GM19467 (cell line): ENCODE measurements at regions not wholly inside any gene's neighbourhood (a gene's known extent, or its start where the extent isn't known, plus 50 kb on each side); places are given as distances from the start of the nearest gene placed in this dataset.
"Not testable (repeated sequence)": the region's sequence is repeated elsewhere in the genome, so short reads cannot be mapped to it uniquely, and the experiment has no call there.

Source experiments
- ATAC-seq: cut with Tn5 transposase; IDR thresholded peaks from one replicate; pipeline ENCODE4 v1.9.1; 2021; ENCODE audit warnings: mild to moderate bottlenecking, moderate library complexity; ENCODE audit not compliant: unreplicated experiment

DNA sequence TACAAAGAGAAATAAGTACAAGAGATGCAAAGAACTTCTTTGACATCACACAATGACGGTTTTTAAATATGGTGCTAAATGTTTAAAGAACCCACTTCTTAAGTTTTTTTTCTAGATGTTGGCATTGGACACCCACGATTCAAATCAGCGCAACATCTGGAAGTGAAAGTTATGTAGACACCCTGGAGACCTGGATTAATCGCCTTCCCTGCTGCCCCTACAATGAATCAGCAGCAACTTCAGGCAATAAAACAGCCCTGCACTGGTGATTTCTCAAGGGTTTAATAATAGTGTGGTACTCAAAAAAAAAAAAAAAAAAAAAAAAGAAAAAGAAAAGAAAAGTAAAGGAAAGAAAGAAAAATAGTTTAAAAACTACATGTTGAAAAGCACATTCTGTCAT, 248.3 kb downstream of the NUF2 start:
- ATAC-seq = no peak

DNA sequence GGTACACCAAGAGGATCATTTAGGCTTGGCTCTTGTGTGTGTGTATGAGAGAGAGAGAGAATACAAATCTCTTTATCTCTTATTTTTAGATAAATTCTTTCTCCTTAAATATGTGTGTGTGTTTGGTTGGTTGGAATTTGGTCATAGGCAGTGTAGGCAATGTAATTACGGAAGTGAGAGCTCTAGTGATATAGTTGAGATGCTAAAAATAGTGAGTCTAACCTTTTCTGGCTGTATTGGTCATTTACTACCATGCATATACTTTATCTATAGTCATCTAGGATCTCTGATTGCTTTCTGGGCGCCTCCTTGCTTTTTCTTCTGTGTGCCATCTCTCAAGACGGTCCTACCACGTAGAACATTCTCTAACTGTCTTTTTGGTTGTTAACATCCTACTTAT, 250.2 kb downstream of the NUF2 start:
- no peak for ATAC-seq

DNA sequence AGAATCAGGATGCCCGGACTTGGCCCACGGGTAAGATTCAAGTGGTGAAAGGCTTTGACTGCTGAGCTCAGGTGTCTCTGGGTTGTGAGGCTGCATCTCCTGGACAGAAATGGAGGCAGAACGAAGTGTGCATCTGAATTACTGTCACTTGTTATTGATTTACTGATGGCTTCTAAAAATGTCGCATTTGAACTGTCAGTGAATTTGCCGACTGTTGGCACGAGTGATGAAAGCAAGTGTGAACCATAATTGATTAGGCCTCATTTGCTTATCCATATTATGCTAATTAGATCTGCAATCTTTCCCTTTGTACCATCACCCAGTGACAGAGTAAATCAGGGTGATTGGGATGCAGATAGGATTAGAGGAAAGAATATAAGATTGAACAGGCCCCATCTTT, 252.4 kb downstream of the NUF2 start:
- ATAC-seq = no peak

DNA sequence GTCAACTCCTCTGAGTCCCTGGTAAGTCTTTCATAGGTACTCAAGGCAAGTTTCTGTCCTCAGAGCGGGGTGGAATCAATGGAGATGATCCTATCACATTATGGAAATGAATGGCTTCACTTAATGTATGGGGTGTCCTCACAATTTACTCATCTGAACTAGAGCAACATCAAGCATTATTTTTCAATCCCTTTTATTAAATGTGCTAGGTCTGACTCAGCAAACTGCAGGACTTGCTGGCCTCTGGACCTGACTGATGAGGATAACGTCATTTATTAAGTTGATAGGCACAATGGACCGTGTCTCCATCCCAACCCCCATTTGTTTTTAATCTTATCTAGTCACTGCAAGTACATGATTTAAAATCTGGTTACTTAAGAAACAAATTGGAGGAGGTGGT, 259.2 kb downstream of the NUF2 start:
- ATAC-seq = no peak

DNA sequence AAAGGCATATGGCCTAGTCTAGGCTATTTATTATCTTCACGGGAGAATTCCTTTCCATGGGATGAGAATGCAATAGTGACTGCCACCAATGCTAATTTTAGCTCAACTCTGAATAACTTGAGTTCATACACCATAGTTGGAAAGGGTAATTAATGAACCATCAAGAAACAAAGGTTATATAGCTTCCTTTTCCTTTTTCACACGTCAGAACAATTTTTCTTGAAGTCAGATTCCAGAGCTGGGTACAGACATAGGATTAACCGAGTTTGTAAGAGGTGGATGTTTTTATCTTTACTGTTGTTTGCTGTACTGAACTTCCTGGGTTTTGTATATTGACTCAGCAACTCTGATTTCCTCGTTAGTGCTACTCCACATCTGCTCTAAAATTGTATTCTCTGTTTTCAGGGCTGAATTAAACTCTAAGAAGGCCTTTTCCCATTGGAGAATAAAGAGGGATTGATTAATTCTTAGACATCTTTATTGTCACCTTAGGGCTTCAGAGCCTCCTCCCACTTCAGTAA, 262.0 kb downstream of the NUF2 start:
- ATAC-seq = no peak

DNA sequence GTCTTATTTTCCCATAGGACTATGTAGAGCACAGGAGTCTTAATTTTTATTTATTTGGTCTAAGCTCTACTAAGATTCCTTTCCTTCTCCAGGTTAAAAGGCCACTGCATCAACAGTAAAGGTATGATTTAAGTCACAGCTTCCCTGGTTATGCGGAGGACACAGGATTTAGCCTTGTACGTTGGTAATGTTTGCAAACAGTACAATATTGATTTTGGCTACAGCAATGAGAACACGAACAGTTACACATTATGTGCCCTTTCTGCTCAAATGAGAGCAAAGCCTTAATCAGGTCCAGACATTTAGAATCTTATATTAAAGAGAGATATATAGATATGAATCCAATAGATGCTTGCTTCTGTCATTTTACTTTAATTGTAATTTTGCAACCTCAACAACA, 264.0 kb downstream of the NUF2 start:
- no peak for ATAC-seq

DNA sequence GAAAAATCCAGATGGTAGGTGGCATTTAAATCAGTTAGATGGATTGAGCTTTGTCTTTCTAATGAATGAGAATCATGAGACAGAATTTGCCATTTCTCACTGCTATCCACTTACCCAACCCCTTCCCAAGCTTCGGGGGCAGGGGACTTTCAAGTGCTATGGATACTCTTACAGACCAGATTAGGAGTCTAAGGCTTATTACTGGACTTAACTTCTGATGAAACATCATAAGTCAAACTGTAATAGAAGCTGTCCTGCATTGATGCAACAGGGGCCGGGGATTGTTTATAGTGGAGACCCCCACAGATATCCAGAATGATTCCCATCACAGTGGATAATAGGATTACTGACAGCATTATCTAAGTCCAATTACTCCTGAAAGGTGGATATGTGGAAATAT, 267.0 kb downstream of the NUF2 start:
- no peak for ATAC-seq

DNA sequence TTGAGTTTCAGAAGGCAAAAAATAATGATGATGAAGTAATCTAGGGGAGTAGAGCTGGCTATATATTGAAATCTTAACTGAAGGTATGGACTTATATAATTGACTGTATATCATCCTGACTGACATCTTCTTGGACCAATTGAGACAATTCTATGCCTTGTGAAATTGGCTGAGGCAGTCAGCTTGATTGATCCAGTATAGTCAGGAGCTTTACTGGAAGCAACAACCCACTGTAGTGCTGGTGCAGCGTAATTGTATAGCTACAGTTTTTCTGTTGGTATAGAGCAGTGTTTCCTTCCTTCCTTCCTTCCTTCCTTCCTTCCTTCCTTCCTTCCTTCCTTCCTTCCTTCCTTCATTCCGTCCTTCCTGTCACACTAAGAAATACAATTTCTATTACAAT, 268.0 kb downstream of the NUF2 start:
- ATAC-seq = no peak

DNA sequence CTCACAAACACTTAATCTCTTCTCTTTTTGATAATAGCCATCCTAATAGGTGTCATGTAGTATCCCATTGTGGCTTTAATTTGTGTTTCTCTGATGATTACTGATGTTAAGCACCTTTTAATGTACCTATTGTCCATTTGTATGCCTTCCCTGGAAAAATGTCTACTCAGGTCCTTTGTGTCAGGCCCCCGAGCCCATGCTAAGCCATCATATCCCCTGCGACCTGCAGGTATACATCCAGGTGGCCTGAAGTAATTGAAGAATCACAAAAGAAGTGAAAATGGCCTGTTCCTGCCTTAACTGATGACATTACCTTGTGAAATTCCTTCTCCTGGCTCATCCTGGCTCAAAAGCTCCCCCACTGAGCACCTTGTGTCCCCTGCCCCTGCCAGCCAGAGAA, 269.4 kb downstream of the NUF2 start:
- ATAC-seq = not testable (repeated sequence)

DNA sequence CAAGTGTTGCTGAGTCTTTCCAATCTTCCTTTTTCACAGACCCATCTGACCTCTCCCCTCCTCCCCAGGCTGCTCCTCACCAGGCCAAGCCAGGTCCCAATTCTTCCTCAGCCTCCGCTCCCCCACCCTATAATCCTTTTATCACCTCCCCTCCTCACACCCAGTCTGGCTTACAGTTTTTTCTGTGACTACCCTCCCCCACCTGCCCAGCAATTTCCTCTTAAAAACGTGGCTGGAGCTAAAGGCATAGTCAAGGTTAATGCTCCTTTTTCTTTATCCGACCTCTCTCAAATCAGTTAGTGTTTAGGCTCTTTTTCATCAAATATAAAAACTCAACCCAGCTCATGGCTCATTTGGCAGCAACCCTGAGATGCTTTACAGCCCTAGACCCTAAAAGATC, 270.9 kb downstream of the NUF2 start:
- ATAC-seq = not testable (repeated sequence)

DNA sequence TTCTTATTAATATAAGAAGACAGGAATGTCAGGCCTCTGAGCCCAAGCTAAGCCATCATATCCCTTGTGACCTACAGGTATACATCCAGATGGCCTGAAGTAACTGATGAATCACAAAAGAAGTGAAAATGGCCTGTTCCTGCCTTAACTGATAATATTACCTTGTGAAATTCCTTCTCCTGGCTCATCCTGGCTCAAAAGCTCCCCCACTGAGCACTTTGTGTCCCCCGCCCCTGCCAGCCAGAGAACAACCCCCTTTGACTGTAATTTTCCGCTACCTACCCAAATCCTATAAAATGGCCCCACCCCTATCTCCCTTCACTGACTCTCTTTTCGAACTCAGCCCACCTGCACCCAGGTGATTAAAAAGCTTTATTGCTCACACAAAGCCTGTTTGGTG, 274.4 kb downstream of the NUF2 start:
- not testable (repeated sequence) for ATAC-seq

DNA sequence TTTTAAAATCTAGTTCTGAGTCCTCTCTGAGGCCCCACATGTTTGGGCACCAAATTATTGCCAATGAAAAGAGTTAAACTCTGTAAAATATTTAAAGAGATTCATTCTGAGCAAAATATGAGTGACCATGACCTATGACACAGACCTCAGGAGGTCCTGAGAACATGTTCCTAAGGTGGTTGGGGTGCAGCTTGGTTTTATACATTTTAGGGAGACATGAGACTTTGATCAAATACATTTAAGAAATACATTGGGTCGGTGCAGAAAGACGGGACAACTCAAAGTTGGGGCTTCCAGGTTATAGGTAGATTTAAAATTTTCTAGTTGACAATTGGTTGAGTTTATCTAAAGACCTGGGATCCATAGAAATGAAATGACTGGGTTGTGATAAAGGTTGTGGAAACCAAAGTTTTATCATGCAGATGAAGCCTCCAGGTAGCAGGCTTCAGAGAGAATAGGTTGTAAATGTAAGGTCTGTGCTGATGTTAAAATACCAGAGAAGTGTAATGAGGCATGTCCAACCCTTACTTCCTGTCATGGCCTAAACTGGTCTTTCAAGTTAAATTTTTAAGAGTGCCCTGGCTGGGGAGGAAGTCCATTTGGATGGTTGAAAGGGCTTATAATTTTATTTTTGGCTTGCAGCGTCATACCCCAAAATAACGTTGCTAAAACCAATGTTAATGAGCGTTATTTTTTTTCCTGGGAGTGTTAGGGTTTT, 274.9 kb downstream of the NUF2 start:
- no peak for ATAC-seq

DNA sequence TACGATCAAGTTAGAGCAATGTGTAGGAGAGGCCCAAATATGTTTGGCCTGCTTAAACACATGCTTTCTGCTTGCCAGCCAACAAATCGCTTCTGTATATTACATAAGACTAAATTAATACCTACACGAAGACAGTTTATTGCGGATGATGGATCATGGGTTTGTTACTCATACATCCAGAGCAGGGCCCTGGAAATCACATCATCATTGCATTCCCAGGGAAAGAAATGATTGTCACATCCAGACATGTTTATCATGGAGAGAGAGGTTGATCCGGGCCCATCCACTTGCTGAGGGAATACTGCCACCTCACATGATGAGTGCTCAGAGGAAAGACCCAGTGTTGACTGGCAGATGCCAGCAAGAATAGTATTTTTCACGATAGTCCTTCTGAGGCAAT, 282.6 kb downstream of the NUF2 start:
- no peak for ATAC-seq

DNA sequence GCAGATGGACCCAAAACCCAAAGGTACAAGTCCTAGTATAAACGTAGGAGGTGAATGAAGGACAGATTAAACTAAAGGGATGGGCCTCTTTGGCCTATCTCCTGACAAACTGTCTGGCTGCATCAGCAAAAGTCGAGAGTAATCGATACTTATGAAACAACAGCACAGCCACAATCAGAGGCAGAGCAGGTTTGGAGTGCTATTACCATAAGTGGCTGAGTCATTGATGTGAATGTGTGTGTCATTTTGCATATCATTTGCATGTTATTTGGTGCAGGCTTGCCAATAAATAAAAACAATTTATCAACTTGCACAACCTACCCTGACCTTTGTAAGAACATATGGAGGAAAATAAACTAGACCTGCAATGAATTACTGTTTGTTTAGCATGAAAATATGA, 283.1 kb downstream of the NUF2 start:
- ATAC-seq = no peak

DNA sequence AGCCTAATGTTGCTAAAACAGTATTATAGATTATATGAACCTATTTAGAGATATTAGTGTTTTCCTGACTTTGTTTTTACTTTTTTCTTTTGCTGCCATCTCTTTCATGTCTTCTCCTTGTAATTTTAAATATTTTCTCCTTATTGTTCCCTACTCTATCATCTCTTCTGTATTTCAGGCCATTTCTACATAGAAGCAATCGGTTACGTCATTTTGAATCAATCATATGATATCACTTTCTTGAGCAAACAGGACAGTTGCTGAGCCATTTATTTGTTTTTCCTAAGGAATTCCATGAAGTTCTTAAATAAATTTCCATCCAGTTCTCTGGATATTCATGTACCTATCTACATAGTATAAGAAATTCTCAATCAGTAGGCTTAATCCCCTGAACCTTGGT, 287.2 kb downstream of the NUF2 start:
- ATAC-seq = no peak

DNA sequence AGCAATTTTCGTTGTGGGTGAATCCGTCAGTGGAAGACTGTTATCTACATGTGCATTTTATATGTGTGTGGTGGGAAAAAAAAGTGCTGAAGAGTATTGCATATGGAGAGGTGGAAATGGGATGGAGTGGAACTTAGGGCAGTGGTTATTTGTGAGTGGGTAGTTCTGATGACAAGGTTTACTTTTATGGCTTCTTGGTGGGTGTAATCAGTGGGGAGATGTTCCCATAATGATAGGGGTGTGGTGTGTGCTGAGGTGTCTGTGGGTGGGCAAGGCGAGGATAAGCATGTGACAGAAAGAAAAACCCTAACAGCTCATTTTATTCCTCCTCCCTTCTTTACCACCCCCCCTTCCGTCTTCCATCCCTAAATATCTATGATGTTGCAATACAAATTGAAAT, 288.1 kb downstream of the NUF2 start:
- ATAC-seq = no peak

DNA sequence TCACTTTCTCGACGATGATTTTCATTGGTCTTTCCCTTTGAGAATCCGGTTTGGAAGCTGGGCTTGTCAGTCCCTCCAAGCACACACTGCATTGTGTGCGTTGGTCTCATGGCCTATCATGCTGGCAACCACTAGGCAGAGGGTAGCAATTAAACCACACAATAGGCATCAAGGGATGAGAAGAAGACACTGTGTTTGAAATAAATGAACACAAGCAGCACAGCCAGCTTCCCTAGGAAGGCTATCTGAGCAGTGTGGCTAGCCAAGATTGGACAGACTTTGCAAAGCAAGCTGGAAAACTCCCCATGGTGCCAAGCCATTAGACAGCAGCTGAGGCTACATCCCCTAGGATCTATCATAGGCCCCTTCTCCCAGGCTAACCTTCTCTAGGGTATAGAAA, 288.7 kb downstream of the NUF2 start:
- ATAC-seq = no peak

DNA sequence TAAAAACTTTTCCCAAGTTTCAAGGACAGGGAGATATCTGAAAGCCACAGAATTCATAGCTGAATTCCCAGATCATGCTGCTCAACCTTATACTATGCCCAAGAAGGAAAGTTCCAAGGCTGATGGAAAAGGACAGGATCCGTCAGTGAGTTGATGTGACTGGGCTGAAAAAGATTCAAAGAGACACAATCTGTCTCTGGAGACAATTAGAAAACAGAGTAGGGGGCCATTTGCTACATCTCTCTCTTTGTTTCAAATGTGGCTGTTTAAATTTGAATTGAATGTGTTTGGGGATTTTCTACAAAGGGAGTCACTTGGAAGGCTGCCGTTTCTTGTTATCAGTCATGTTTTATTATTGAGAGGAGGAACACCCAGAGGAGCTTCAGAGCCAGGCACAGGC, 292.6 kb downstream of the NUF2 start:
- no peak for ATAC-seq

DNA sequence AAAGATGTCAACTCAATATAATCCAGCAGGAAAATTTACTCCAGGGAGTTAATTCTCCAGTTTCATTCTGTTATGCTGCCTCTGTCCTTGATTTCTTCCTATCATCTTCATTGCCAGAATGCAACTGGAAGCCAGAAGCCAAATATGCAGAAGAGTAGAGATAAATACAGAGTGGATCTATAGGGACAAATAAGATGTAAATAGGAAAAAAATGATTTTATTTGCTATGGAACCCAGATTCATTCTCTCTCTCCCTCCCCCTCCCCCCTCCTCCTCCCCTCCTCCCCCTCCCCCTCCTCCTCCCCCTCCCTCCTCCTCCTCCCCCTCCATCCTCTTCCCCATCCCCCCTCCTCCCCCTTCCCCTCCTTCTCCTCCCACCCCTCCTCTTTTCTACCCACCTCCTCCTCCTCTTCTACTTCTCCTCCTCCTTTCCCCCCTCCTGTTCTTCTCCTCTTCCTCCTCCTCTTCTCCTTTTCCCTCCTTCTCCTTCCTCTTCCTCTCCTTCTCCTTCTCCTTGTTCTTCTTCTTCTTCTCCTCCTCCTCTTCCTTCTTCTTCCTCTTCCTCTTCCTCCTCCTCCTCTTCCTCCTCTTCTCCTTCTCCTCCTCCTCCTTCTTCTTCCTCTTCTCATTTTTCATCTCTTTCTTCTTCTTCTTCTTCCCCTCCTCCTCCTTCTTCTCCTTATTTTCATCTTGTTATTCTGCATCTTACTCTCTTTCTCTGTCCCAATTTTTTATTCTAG, 306.4 kb downstream of the NUF2 start:
- no peak for ATAC-seq

DNA sequence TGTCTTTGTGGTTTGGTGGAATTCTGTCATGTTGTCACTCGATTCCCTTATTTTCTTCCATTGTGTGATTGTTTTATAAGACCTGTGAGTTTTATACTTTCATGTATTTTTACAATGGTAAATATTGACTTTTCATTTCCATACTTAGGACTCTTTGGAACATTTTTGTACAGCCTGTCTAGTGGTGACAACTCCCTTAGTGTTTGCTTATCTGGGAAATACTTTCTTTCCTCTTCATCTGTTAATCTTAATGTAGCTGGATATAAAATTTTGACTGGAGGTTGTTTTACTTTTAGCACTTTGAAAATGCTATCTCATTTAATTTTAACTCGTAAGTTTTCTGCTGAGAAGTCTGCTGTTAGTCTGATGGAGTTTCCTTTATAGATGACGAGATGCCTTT, 310.5 kb downstream of the NUF2 start:
- no peak for ATAC-seq

DNA sequence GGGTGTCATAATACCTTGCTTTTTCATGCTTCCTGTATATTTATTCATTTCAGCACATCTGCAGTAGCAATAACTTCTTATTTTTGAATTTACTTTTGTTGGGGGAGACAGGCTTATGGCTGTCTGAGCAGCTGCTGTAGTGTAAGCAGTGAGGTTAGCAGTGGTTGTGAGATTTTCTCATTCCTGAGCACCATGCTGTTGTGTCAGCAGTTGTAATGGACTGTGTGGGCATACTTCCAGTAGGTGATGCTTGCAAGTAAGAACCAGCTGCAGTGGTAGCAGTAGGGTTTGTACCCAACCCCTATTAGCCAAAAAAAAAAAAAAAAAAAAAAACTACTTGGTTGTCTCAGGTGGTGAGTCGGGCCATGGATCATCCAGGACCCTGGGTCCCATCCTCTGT, 311.6 kb downstream of the NUF2 start:
- no peak for ATAC-seq

DNA sequence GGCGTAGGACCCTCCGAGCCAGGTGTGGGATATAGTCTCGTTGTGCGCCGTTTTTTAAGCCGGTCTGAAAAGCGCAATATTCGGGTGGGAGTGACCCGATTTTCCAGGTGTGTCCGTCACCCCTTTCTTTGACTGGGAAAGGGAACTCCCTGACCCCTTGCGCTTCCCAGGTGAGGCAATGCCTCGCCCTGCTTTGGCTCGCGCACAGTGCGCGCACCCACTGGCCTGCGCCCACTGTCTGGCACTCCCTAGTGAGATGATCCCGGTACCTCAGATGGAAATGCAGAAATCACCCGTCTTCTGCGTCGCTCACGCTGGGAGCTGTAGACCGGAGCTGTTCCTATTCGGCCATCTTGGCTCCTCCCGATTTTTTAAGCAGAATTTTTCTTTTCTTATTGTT, 323.9 kb downstream of the NUF2 start:
- not testable (repeated sequence) for ATAC-seq

DNA sequence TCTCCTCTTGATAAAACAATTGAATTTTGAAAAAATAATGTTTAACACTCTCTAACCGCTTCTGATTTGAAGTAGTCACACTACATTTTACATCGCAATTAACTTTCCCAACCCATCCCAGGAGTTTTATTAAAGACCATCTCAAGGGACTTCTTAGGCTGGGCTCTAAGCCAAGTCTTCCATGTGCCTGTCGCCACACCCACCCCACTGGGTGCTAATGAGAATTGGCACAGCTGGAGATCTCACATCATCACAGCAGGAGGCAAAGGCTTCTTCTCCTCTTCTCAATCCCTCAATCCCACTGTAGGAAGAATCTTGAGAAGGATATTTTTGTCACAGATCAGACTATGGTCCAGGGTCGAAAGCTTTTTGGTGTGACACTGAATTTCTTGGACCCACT, 328.9 kb downstream of the NUF2 start:
- no peak for ATAC-seq
